Head of caudate nucleus (tissue), 42 donors: ENCODE measurements at regions not wholly inside any gene's neighbourhood (a gene's known extent, or its start where the extent isn't known, plus 50 kb on each side); places are given as distances from the start of the nearest gene placed in this dataset.
"Not testable (repeated sequence)": the region's sequence is repeated elsewhere in the genome, so short reads cannot be mapped to it uniquely, and the experiment has no call there.

Experiments used
- DNase-seq, 42 donors: peaks; one replicate each; pipeline versions ENCODE4 v3.0.0 to v3.0.0-alpha.2; 2020 to 2021; ENCODE audit warnings: mixed read lengths in 7 of 42
- intact Hi-C: fragments of 100-400 bp; cut with DNase I; formaldehyde crosslinking; loops from one replicate; pipeline ENCODE4 v1.15.0; 2022

DNA sequence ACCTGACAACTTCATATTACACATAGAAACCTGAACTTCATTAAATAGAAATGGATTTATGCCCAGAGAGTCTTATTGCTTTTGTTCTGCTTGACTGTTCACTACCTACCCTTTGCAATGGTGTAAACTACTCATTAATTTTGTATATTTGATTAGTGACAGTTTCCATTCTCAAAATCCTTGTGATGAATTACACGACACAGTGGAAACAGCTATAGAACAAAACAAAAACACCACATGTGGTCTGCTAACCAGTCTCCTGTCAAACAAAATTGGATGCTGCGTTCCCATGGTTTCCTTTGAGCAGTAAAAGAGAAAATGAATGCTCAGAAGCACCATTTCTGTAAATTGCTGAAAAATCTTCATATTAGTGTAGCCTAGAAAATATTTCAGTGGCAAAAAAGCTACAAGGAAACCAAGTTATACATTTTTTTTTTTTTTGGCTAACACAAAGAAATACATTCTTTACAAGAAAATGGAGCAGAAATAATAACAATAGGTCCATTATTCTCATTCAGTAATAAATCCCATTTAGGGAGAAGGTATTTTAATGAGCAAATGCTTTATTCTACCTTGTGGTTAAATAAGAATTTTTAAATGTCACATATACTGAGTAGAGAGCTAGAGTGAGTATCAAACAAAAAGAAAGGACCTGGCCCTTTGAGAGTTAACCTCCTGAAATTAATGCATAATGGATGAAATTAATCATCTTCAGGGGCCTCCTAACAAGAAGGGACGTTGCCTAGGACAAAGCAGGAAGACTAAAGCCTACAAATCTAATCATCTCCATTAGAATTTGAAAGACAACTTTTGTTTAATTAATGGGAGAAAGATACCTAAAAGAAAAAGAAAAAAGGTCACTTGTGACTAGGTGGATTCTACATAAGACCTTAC, 355.1 kb upstream of the ZC3H15 start:
- peak in 1 of 42 donors; percentile 3 for DNase-seq
- intact Hi-C loops = no loop called here

DNA sequence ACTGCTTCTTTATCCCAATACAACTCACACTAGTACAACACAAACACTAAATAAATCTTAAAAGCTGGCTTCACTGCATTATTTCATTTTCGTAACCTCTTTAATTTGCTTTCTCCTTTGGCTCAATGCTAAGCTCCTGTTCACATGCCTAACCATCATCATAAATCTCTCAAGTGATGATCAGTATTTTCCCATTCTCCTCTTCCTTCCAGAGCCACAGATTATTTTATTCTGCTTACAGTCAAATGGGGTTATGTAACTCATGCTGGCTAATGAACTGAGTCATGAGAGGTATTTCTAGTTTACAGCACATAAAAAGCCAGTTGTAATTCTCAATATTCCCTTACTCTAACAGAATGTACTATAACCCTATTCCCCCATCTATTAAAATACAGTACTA, 350.4 kb upstream of the ZC3H15 start:
- no peak for DNase-seq
- intact Hi-C loops = no loop called here

- intact Hi-C loops = no loop called here
- DNase-seq = no peak
Observed at GRCh38 chr2:186136860-186137259, 349.2 kb upstream of the ZC3H15 start.

GRCh38 chr2:186138845-186139244, 347.2 kb upstream of the ZC3H15 start:
- intact Hi-C loops = no loop called here

GRCh38 chr2:186159101-186159500, 327.0 kb upstream of the ZC3H15 start:
- intact Hi-C loops = no loop called here
- DNase-seq = no peak

More at GRCh38 chr2:186138845-186139244, 347.2 kb upstream of the ZC3H15 start:
- DNase-seq = no peak

DNA sequence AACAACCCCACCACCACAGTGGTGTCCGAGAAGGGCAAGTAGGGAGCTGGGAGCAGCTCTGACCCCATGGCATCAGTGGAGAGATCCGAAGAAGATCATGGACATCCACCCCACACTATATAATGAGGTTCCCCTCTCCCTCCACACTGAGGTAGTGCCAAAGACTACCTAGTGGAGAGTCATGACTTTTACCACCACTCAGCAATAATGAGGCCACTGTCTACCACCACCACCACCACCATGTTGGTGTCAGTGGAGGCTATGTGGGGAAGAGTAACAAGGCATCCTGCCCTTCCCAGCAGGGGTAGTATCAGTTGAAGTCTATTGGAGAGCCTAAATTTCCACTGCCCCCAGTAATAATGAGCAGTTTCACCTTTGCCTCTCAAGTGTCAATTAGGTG, 321.7 kb upstream of the ZC3H15 start:
- intact Hi-C loops = no loop called here
- no peak for DNase-seq

DNA sequence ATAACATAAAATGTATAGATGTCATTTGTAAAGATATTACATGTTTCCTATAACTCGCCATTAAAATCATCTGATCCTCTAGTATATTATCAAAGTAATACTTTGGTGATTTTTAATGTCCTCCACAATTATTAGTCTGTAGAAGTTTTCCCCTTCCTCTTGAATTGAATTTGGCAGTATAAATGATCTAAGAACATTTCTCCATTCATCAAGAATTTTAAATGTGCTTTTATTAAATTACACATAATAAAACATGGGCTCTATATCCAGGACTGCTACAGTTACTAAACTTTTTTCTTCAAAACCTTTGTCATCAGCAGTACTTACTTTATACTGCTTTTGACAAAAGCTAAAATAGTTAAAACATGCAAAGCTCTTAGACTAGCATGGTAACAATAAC, 315.4 kb upstream of the ZC3H15 start:
- intact Hi-C loops = no loop called here
- DNase-seq = no peak

DNA sequence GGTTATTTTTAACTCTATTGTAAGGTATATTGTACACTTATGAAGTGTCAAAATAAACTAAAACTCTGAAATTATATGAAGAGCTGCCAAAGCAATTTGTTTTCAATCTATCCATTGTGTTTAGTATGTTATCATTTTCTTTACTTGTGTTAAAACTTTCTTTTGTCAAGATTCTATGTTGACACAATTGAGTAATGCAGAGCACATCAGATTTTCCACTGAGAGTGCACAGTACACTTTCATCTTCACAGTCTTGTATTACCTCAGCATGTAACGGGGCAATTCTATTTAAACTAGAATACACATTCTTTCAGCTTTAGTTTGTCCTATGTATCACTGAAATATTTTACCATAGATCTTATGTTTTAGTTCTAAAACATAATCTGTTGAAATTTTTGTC, 304.4 kb upstream of the ZC3H15 start:
- intact Hi-C loops = no loop called here
- no peak for DNase-seq

DNA sequence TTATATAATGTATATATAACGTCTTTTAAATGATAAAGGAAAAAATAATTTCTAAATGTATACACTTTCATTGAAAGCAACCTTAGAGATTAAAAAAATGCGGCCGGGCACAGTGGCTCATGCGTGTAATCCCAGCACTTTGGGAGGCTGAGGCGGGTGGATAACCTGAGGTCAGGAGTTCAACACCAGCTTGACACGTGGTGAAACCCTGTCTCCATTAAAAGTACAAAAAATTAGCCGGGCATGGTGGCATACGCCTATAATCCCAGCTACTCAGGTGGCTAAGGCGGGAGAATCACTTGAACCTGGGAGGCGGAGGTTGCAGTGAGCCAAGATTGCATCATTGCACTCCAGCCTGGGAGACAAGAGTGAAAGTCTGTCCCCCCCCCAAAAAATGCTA, 303.7 kb upstream of the ZC3H15 start:
- intact Hi-C loops = not testable (repeated sequence)

DNA sequence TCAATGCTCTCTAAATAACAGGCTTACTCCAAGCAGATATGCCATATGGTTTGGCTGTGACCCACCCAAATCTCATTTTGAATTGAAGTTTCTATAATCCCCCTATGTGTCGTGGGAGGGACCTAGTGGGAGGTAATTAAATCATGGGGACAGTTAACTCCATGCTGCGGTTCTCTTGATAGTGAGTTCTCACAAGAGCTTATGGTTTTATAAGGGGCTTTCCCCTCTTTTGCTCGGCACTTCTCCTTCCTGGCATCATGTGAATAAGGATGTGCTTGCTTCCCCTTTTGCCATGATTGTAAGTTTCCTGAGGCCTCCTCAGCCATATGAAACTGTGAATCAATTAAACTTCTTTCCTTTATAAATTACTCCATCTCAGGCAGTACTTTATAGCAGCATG, 302.7 kb upstream of the ZC3H15 start:
- no peak for DNase-seq
- intact Hi-C loops = no loop called here

More for the DNA sequence above, 303.7 kb upstream of the ZC3H15 start:
- not testable (repeated sequence) for DNase-seq

- no peak for DNase-seq
- intact Hi-C loops = no loop called here
Observed at GRCh38 chr2:186187854-186188253, 298.2 kb upstream of the ZC3H15 start.

DNA sequence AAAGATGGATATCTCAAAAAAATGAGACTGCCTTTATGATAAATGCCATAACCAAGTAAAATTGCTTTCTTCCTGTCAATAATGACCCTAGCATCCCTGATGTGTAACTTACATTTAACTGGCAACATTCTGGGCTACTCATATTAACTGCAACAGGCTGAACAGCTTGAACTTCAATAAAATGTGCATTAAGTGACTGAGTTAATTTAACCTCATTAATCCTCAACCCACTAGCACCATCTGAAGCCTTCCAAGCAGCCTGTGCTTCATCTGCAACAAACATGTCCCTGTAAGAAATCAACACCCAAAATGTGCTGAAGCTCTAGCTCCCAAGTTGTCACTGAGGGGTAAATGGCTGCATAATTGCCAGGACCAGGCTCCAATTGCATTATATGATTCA, 296.2 kb upstream of the ZC3H15 start:
- intact Hi-C loops = no loop called here
- no peak for DNase-seq

DNA sequence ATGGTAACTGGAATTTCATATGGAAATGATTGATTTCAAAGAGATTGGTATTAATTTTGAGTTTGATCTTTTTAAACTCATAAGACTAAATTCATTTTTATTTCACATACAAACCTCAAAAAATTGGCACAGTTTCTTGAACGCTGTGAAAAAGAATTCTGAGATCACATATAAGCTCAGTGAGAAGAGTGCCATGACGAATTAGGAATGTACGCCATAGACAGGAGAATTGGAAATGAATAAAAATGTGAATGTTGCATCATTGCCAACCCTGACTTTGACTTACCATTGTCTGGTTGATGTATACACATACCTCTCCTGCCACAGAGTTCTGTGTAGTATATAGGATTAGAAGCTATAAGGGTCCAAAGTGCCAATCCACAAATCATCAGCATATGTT, 290.4 kb upstream of the ZC3H15 start:
- no peak for DNase-seq
- intact Hi-C loops = no loop called here

GRCh38 chr2:186197955-186198354, 288.1 kb upstream of the ZC3H15 start:
- intact Hi-C loops = no loop called here
- no peak for DNase-seq

DNA sequence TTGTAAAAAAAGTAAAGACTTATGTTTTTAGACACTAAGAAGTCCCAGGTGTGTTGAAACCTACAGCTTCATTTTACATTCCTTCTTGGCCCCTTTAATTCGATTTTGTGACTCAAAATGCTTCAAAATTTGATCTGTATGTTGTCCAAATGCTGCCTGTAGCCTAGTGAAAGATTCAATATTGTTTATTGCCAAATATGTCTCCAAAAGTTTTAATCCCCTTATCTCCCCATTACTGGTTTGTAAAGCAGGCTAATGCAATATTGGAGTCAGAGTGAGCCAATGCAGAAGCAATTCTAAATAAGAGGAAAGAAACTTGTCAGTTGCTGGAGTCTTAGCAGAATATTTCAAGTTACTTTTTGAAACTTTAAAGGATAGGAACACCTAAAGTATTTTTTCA, 287.0 kb upstream of the ZC3H15 start:
- no peak for DNase-seq

GRCh38 chr2:186201371-186201770, 284.7 kb upstream of the ZC3H15 start:
- intact Hi-C loops = no loop called here
- no peak for DNase-seq

More for the DNA sequence above, 287.0 kb upstream of the ZC3H15 start:
- intact Hi-C loops = no loop called here

GRCh38 chr2:186205254-186205911, 280.7 kb upstream of the ZC3H15 start:
- DNase-seq = no peak

GRCh38 chr2:186209532-186209931, 276.5 kb upstream of the ZC3H15 start:
- intact Hi-C loops = no loop called here
- DNase-seq = no peak

More at GRCh38 chr2:186205254-186205911, 280.7 kb upstream of the ZC3H15 start:
- intact Hi-C loops = no loop called here

- intact Hi-C loops = no loop called here
- no peak for DNase-seq
Observed at GRCh38 chr2:186220409-186220808, 265.7 kb upstream of the ZC3H15 start.

GRCh38 chr2:186229265-186229664, 256.8 kb upstream of the ZC3H15 start:
- intact Hi-C loops = no loop called here

DNA sequence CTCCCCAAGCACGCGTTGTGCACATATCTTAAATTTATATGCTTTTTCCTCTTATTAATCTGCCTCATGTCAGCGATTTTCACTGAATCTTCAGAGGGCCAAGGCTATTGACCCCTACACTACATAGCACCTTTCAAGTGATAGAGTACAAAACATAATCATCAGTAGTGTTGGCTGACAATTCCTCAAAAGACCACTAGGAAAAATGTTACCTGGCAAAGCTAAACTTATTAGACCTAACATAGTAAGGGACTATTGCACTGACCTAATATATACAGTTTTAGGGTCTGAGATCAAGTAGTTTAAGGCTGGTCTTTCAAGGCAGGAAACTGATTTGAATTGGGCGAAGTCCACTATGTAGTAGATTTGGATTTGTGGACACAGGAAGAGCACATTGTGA, 244.2 kb upstream of the ZC3H15 start:
- no peak for DNase-seq
- intact Hi-C loops = no loop called here

More at GRCh38 chr2:186229265-186229664, 256.8 kb upstream of the ZC3H15 start:
- no peak for DNase-seq
